ENCODE measurements at regions not wholly inside any gene's neighbourhood (a gene's known extent, or its start where the extent isn't known, plus 50 kb on each side); places are given as distances from the start of the nearest gene placed in this dataset.

DNA sequence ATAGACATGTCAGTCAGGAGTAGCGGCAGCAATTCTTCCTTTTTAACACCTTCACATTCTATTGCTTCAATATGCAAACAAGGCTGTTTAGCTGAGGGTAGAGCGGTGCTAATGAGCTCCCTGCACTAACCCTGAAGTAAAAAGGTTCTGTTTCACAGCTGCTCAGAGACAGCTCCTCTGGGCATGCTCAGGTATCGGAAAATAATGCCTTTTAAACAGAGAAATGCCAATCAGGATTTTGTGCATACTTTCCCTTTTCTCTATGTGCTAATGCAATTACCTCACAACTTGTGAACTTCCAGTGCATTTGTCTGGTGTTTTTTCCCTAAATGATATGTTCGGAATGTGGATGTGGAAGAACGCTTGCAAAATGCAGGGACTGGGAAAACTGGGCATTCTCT is 307.7 kb upstream of the FZD8 start:
- DNase-seq (ENCODE audit: low spot score in 2 of 2), result no peak
- no peak overlapping the region for H3K4me3 ChIP-seq (ENCODE audit: low read depth, poor library complexity, severe bottlenecking)
- WGBS, 2 donors, result 67 to 86% methylated on average over 5 of the region's 5 CpGs
- TF ChIP-seq, protein P1, sequence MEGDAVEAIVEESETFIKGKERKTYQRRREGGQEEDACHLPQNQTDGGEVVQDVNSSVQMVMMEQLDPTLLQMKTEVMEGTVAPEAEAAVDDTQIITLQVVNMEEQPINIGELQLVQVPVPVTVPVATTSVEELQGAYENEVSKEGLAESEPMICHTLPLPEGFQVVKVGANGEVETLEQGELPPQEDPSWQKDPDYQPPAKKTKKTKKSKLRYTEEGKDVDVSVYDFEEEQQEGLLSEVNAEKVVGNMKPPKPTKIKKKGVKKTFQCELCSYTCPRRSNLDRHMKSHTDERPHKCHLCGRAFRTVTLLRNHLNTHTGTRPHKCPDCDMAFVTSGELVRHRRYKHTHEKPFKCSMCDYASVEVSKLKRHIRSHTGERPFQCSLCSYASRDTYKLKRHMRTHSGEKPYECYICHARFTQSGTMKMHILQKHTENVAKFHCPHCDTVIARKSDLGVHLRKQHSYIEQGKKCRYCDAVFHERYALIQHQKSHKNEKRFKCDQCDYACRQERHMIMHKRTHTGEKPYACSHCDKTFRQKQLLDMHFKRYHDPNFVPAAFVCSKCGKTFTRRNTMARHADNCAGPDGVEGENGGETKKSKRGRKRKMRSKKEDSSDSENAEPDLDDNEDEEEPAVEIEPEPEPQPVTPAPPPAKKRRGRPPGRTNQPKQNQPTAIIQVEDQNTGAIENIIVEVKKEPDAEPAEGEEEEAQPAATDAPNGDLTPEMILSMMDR (IDR thresholded peaks at IDR 0.05), result no peak
- TF ChIP-seq POLR2A (IDR thresholded peaks at IDR 0.05), result no peak
- intact Hi-C loops (cut with DNase I; ENCODE audit: low total_unique reads), result no loop called here

GRCh38 chr10:35946556-35946955 is 304.5 kb upstream of the FZD8 start:
- intact Hi-C loops (cut with DNase I; ENCODE audit: low total_unique reads), result no loop called here
- 66 to 73% methylated on average over 3 of the region's 3 CpGs for WGBS, 2 donors
- DNase-seq (ENCODE audit: low spot score in 2 of 2), result no peak
- TF ChIP-seq POLR2A (IDR thresholded peaks at IDR 0.05), result no peak
- TF ChIP-seq, protein P1 (IDR thresholded peaks at IDR 0.05), result no peak
- H3K4me3 ChIP-seq (ENCODE audit: low read depth, poor library complexity, severe bottlenecking), result no peak overlapping the region

- intact Hi-C loops (cut with DNase I; ENCODE audit: low total_unique reads), result no loop called here
- no peak for DNase-seq (ENCODE audit: low spot score in 2 of 2)
- TF ChIP-seq, protein P1 (IDR thresholded peaks at IDR 0.05), result no peak
- no peak for TF ChIP-seq POLR2A (IDR thresholded peaks at IDR 0.05)
- 78 to 86% methylated on average over 3 of the region's 3 CpGs for WGBS, 2 donors
- H3K4me3 ChIP-seq (ENCODE audit: low read depth, poor library complexity, severe bottlenecking), result no peak overlapping the region
These were observed 300.0 kb upstream of the FZD8 start for GRCh38 chr10:35942057-35942456.

GRCh38 chr10:35940141-35941041 is 298.3 kb upstream of the FZD8 start:
- no peak for TF ChIP-seq POLR2A (IDR thresholded peaks at IDR 0.05)
- TF ChIP-seq, protein P1 (IDR thresholded peaks at IDR 0.05), result no peak

DNA sequence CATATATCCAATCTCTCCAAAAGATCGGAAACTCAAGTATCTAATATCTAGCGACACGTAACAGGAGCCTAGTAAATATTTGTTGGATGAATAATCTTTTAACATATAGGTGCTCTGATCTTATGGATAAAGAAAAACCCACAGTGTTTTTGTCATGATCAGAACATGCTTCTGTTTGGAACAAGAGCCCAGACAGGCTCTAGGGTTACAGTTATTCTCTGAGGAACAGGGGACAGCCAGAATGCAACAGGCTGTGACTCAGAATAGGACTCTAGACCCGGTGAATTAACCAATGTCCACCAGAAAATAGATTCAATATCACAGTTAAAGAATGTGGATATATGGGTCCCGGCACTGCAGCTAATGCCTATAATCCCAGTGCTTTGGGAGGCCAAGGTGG is 296.1 kb upstream of the FZD8 start:
- 78 to 82% methylated on average over 5 of the region's 5 CpGs for WGBS, 2 donors
- DNase-seq (ENCODE audit: low spot score in 2 of 2), result no peak
- intact Hi-C loops (cut with DNase I; ENCODE audit: low total_unique reads), result no loop called here
- TF ChIP-seq, protein P1 (IDR thresholded peaks at IDR 0.05), result no peak
- TF ChIP-seq POLR2A (IDR thresholded peaks at IDR 0.05), result no peak
- no peak overlapping the region for H3K4me3 ChIP-seq (ENCODE audit: low read depth, poor library complexity, severe bottlenecking)

More at GRCh38 chr10:35940141-35941041, 298.3 kb upstream of the FZD8 start:
- H3K4me3 ChIP-seq (ENCODE audit: low read depth, poor library complexity, severe bottlenecking), result no peak overlapping the region
- intact Hi-C loops (cut with DNase I; ENCODE audit: low total_unique reads), result no loop called here
- DNase-seq (ENCODE audit: low spot score in 2 of 2), result no peak
- 43 to 53% methylated on average over 14 of the region's 14 CpGs for WGBS, 2 donors

Measured in lower leg skin (tissue), 4 donors.